Activated naive CD4-positive, alpha-beta T cell treated with anti-CD3 and anti-CD28 coated beads for 36 hours (primary cell): ENCODE measurements at regions not wholly inside any gene's neighbourhood (a gene's known extent, or its start where the extent isn't known, plus 50 kb on each side); places are given as distances from the start of the nearest gene placed in this dataset.

Experiments
- CTCF ChIA-PET: fragments of 350-600 bp; sonication (Branson Sonifier 250); formaldehyde crosslinking; loops from one replicate; lab custom pipeline; 2021; ENCODE audit warnings: antibody characterized with exemption; lab: Charles Lee
- DNase-seq: peaks from one replicate; pipeline ENCODE4 v3.0.0-alpha.2; 2020
- H3K27ac Mint-ChIP-seq: one replicate; pipeline ENCODE4 v1.8.0; 2021; ENCODE audit warnings: mild to moderate bottlenecking, mixed read lengths
- H3K27me3 Mint-ChIP-seq: one replicate; pipeline ENCODE4 v1.8.0; 2021; ENCODE audit warnings: low read depth, mixed read lengths
- H3K36me3 Mint-ChIP-seq: one replicate; pipeline ENCODE4 v1.8.0; 2021; ENCODE audit warnings: low read depth, mixed read lengths
- H3K4me1 Mint-ChIP-seq: one replicate; pipeline ENCODE4 v1.8.0; 2021; ENCODE audit warnings: low read depth, mixed read lengths
- H3K4me3 Mint-ChIP-seq: one replicate; pipeline ENCODE4 v1.8.0; 2021; ENCODE audit warnings: mild to moderate bottlenecking, moderate library complexity, mixed read lengths
- H3K9me3 Mint-ChIP-seq: one replicate; pipeline ENCODE4 v1.8.0; 2021; ENCODE audit warnings: mixed read lengths
- intact Hi-C: fragments of 100-400 bp; cut with micrococcal nuclease; formaldehyde crosslinking; loops from one replicate; pipeline ENCODE4 v1.15.1; 2023

- Mint-ChIP-seq H3K4me3 (no peak overlapping the region), H3K27ac (no peak overlapping the region)
- intact Hi-C loops: no loop called here
Measured at GRCh38 chr21:24289539-24289938, 1317.7 kb downstream of the MRPL39 start.

GRCh38 chr21:24280596-24280995 lies 1326.7 kb downstream of the MRPL39 start:
- Mint-ChIP-seq H3K4me3 (no peak overlapping the region), H3K4me1 (no peaks in the 10 kb centered on the region), H3K9me3 (no peaks in the 10 kb centered on the region), H3K36me3 (no peaks in the 10 kb centered on the region), H3K27ac (no peak overlapping the region), H3K27me3 (no peaks in the 10 kb centered on the region)
- CTCF ChIA-PET: interaction anchor here (0.6 kb wide), 1 partner anchor 159 kb away, joined by 3 read pairs; no protein-coding TSS in a partner anchor
- no peak for DNase-seq
- intact Hi-C loops: no loop called here

More at GRCh38 chr21:24289539-24289938, 1317.7 kb downstream of the MRPL39 start:
- CTCF ChIA-PET: no interaction called here
- Mint-ChIP-seq H3K4me1 (peaks cover 7% of the 10 kb centered on the region), H3K9me3 (no peaks in the 10 kb centered on the region), H3K27me3 (no peaks in the 10 kb centered on the region), H3K36me3 (no peaks in the 10 kb centered on the region)
- DNase-seq: no peak

GRCh38 chr21:24278711-24279110 lies 1328.6 kb downstream of the MRPL39 start:
- no peaks in the 10 kb centered on the region for H3K4me1 Mint-ChIP-seq
- no peaks in the 10 kb centered on the region for H3K36me3 Mint-ChIP-seq
- no peaks in the 10 kb centered on the region for H3K27me3 Mint-ChIP-seq
- H3K9me3 Mint-ChIP-seq: no peaks in the 10 kb centered on the region
- DNase-seq: no peak
- H3K4me3 Mint-ChIP-seq: no peak overlapping the region
- intact Hi-C loops: no loop called here
- CTCF ChIA-PET: no interaction called here
- H3K27ac Mint-ChIP-seq: no peak overlapping the region

- CTCF ChIA-PET: no interaction called here
- Mint-ChIP-seq H3K9me3 (no peaks in the 10 kb centered on the region), H3K27me3 (peaks cover 7% of the 10 kb centered on the region), H3K4me1 (peaks cover 4% of the 10 kb centered on the region), H3K36me3 (no peaks in the 10 kb centered on the region), H3K27ac (no peak overlapping the region), H3K4me3 (no peak overlapping the region)
- intact Hi-C loops: no loop called here
- DNase-seq: no peak
Measured at GRCh38 chr21:24276204-24276603, 1331.1 kb downstream of the MRPL39 start.

GRCh38 chr21:24275616-24276015 lies 1331.7 kb downstream of the MRPL39 start:
- Mint-ChIP-seq H3K36me3 (no peaks in the 10 kb centered on the region), H3K9me3 (no peaks in the 10 kb centered on the region), H3K4me3 (no peak overlapping the region), H3K4me1 (peaks cover 4% of the 10 kb centered on the region), H3K27ac (no peak overlapping the region), H3K27me3 (peaks cover 7% of the 10 kb centered on the region)
- intact Hi-C loops: no loop called here
- no peak for DNase-seq
- CTCF ChIA-PET: no interaction called here

- H3K4me1 Mint-ChIP-seq: peaks cover 4% of the 10 kb centered on the region
- CTCF ChIA-PET: no interaction called here
Measured at GRCh38 chr21:24272521-24272938, 1334.8 kb downstream of the MRPL39 start.

GRCh38 chr21:24265987-24266386 lies 1341.3 kb downstream of the MRPL39 start:
- Mint-ChIP-seq H3K4me3 (no peak overlapping the region), H3K9me3 (no peaks in the 10 kb centered on the region), H3K27ac (no peak overlapping the region), H3K4me1 (no peaks in the 10 kb centered on the region), H3K27me3 (no peaks in the 10 kb centered on the region), H3K36me3 (no peaks in the 10 kb centered on the region)
- intact Hi-C loops: no loop called here
- CTCF ChIA-PET: no interaction called here
- DNase-seq: no peak

More at GRCh38 chr21:24272521-24272938, 1334.8 kb downstream of the MRPL39 start:
- Mint-ChIP-seq H3K9me3 (no peaks in the 10 kb centered on the region), H3K36me3 (no peaks in the 10 kb centered on the region), H3K4me3 (no peak overlapping the region), H3K27ac (no peak overlapping the region), H3K27me3 (peaks cover 7% of the 10 kb centered on the region)
- no peak for DNase-seq
- intact Hi-C loops: no loop called here

- Mint-ChIP-seq H3K4me1 (no peaks in the 10 kb centered on the region), H3K36me3 (no peaks in the 10 kb centered on the region)
- CTCF ChIA-PET: no interaction called here
Measured at GRCh38 chr21:24260751-24261150, 1346.5 kb downstream of the MRPL39 start.

GRCh38 chr21:24259241-24259640 lies 1348.0 kb downstream of the MRPL39 start:
- Mint-ChIP-seq H3K4me3 (no peak overlapping the region), H3K27me3 (peaks cover 2% of the 10 kb centered on the region), H3K4me1 (no peaks in the 10 kb centered on the region), H3K36me3 (no peaks in the 10 kb centered on the region), H3K27ac (no peak overlapping the region), H3K9me3 (no peaks in the 10 kb centered on the region)
- DNase-seq: no peak
- CTCF ChIA-PET: no interaction called here
- intact Hi-C loops: no loop called here

More at GRCh38 chr21:24260751-24261150, 1346.5 kb downstream of the MRPL39 start:
- no peak overlapping the region for H3K27ac Mint-ChIP-seq
- H3K27me3 Mint-ChIP-seq: peaks cover 2% of the 10 kb centered on the region
- H3K4me3 Mint-ChIP-seq: no peak overlapping the region
- intact Hi-C loops: no loop called here
- no peaks in the 10 kb centered on the region for H3K9me3 Mint-ChIP-seq
- DNase-seq: no peak

GRCh38 chr21:24255591-24255990 lies 1351.7 kb downstream of the MRPL39 start:
- H3K27me3 Mint-ChIP-seq: no peaks in the 10 kb centered on the region
- DNase-seq: no peak
- no peak overlapping the region for H3K27ac Mint-ChIP-seq
- CTCF ChIA-PET: no interaction called here
- no peak overlapping the region for H3K4me3 Mint-ChIP-seq
- no peaks in the 10 kb centered on the region for H3K9me3 Mint-ChIP-seq
- H3K4me1 Mint-ChIP-seq: no peaks in the 10 kb centered on the region
- intact Hi-C loops: no loop called here
- no peaks in the 10 kb centered on the region for H3K36me3 Mint-ChIP-seq

GRCh38 chr21:24225431-24225830 lies 1381.8 kb downstream of the MRPL39 start:
- Mint-ChIP-seq H3K9me3 (peaks cover 3% of the 10 kb centered on the region), H3K4me1 (no peaks in the 10 kb centered on the region), H3K36me3 (no peaks in the 10 kb centered on the region), H3K27ac (no peak overlapping the region), H3K27me3 (no peaks in the 10 kb centered on the region), H3K4me3 (no peak overlapping the region)
- CTCF ChIA-PET: no interaction called here
- intact Hi-C loops: no loop called here
- no peak for DNase-seq

GRCh38 chr21:24224422-24224821 lies 1382.9 kb downstream of the MRPL39 start:
- DNase-seq: no peak
- Mint-ChIP-seq H3K27ac (no peak overlapping the region), H3K4me1 (no peaks in the 10 kb centered on the region), H3K9me3 (peaks cover 3% of the 10 kb centered on the region), H3K36me3 (no peaks in the 10 kb centered on the region), H3K4me3 (no peak overlapping the region), H3K27me3 (no peaks in the 10 kb centered on the region)
- CTCF ChIA-PET: no interaction called here
- intact Hi-C loops: no loop called here

GRCh38 chr21:24223624-24224023 lies 1383.7 kb downstream of the MRPL39 start:
- Mint-ChIP-seq H3K4me3 (no peak overlapping the region), H3K36me3 (no peaks in the 10 kb centered on the region), H3K27ac (no peak overlapping the region), H3K4me1 (no peaks in the 10 kb centered on the region), H3K9me3 (peaks cover 3% of the 10 kb centered on the region), H3K27me3 (no peaks in the 10 kb centered on the region)
- intact Hi-C loops: no loop called here
- no peak for DNase-seq
- CTCF ChIA-PET: no interaction called here
